WTC11 (cell line): ENCODE measurements at regions not wholly inside any gene's neighbourhood (a gene's known extent, or its start where the extent isn't known, plus 50 kb on each side); places are given as distances from the start of the nearest gene placed in this dataset.
A peak's percentile ranks its signal among the peaks of the same experiment; 100 is the strongest.

Source experiments
- ATAC-seq: fragments of 200-7000 bp; cut with Tn5 transposase; 2 replicates; pipeline ENCODE4 v1.10.0; 2021; ENCODE audit warnings: mild to moderate bottlenecking, moderate library complexity
- CTCF ChIA-PET: fragments of 300-600 bp; sonication (Branson Sonifier 250); formaldehyde crosslinking; loops from one replicate; lab custom pipeline; 2021; ENCODE audit warnings: antibody characterized with exemption; lab: Charles Lee
- POLR2A ChIA-PET: fragments of 350-600 bp; sonication (Branson Sonifier 250); formaldehyde crosslinking; loops from one replicate; lab custom pipeline; 2021; ENCODE audit warnings: antibody characterized with exemption; lab: Charles Lee
- DNase-seq: peaks from one replicate; pipeline ENCODE4 v3.0.0; 2021; ENCODE audit warnings: low spot score
- H3K27ac Mint-ChIP-seq: 2 replicates; pipeline ENCODE4 v1.8.0; 2021; ENCODE audit warnings: mixed read lengths
- H3K27me3 Mint-ChIP-seq: 2 replicates; pipeline ENCODE4 v1.8.0; 2021; ENCODE audit warnings: low read depth, mild to moderate bottlenecking, moderate library complexity, mixed read lengths
- H3K36me3 Mint-ChIP-seq: 2 replicates; pipeline ENCODE4 v1.8.0; 2021; ENCODE audit warnings: mixed read lengths
- H3K4me1 Mint-ChIP-seq: 2 replicates; pipeline ENCODE4 v1.8.0; 2022; ENCODE audit warnings: mixed read lengths
- H3K4me3 Mint-ChIP-seq: 2 replicates; pipeline ENCODE4 v1.8.0; 2021; ENCODE audit warnings: mild to moderate bottlenecking, moderate library complexity, mixed read lengths
- H3K9me3 Mint-ChIP-seq: 2 replicates; pipeline ENCODE4 v1.8.0; 2021; ENCODE audit warnings: mixed read lengths
- ATF1 ChIP-seq: sonication (generic); formaldehyde crosslinking; IDR thresholded peaks from 2 replicates; pipeline ENCODE4 v1.8.1; 2023; ENCODE audit warnings: mild to moderate bottlenecking, moderate library complexity, missing genetic modification reagents
- ESRRA ChIP-seq: sonication (generic); formaldehyde crosslinking; IDR thresholded peaks from 2 replicates; pipeline ENCODE4 v1.8.1; 2022; ENCODE audit warnings: mild to moderate bottlenecking, missing genetic modification reagents, borderline replicate concordance
- FOXJ3 ChIP-seq: sonication (generic); formaldehyde crosslinking; IDR thresholded peaks from 2 replicates; pipeline ENCODE4 v1.9.0; 2021; ENCODE audit warnings: missing genetic modification reagents, mild to moderate bottlenecking, borderline replicate concordance
- PRRX2 ChIP-seq: fragments of 250-450 bp; sonication (Bioruptor Pico); IDR thresholded peaks from 2 replicates; pipeline ENCODE4 v1.8.0; 2021; ENCODE audit warnings: mild to moderate bottlenecking
- RORB ChIP-seq: fragments of 250-450 bp; sonication (Bioruptor Pico); IDR thresholded peaks from 2 replicates; pipeline ENCODE4 v1.9.0; 2021; ENCODE audit warnings: mild to moderate bottlenecking
- TEAD4 ChIP-seq: sonication (generic); formaldehyde crosslinking; IDR thresholded peaks from 2 replicates; pipeline ENCODE4 v1.8.0; 2022; ENCODE audit warnings: mild to moderate bottlenecking, missing genetic modification reagents
- TF ChIP-seq, protein P1 (sequence below): sonication (generic); formaldehyde crosslinking; IDR thresholded peaks from 2 replicates; pipeline ENCODE4 v1.8.1; 2022; ENCODE audit warnings: low read depth, missing genetic modification reagents, borderline replicate concordance
- TF ChIP-seq, protein P2 (sequence below): sonication (generic); formaldehyde crosslinking; IDR thresholded peaks from 2 replicates; pipeline ENCODE4 v1.8.1; 2023; ENCODE audit warnings: mild to moderate bottlenecking, missing genetic modification reagents
- TF ChIP-seq, protein P3 (sequence below): sonication (generic); formaldehyde crosslinking; IDR thresholded peaks from 2 replicates; pipeline ENCODE4 v1.8.1; 2022; ENCODE audit warnings: missing genetic modification reagents, borderline replicate concordance
- TF ChIP-seq, protein P4 (sequence below): fragments of 250-450 bp; sonication (Bioruptor Pico); IDR thresholded peaks from 2 replicates; pipeline ENCODE4 v1.9.0; 2021; ENCODE audit warnings: mild to moderate bottlenecking
- TF ChIP-seq, protein P5 (sequence below): sonication (generic); formaldehyde crosslinking; IDR thresholded peaks from 2 replicates; pipeline ENCODE4 v1.8.0; 2022; ENCODE audit warnings: mild to moderate bottlenecking, missing genetic modification reagents
- TF ChIP-seq, protein P6 (sequence below): fragments of 250-450 bp; sonication (Bioruptor Pico); IDR thresholded peaks from 2 replicates; pipeline ENCODE4 v1.9.0; 2021; ENCODE audit warnings: mild to moderate bottlenecking
- TF ChIP-seq, protein P7 (sequence below): sonication (generic); formaldehyde crosslinking; IDR thresholded peaks from 2 replicates; pipeline ENCODE4 v1.8.1; 2023; ENCODE audit warnings: mild to moderate bottlenecking, missing genetic modification reagents, moderate library complexity
- TF ChIP-seq, protein P8 (sequence below): fragments of 250-450 bp; sonication (Bioruptor Pico); IDR thresholded peaks from 2 replicates; pipeline ENCODE4 v1.8.0; 2021; ENCODE audit warnings: mild to moderate bottlenecking

DNA sequence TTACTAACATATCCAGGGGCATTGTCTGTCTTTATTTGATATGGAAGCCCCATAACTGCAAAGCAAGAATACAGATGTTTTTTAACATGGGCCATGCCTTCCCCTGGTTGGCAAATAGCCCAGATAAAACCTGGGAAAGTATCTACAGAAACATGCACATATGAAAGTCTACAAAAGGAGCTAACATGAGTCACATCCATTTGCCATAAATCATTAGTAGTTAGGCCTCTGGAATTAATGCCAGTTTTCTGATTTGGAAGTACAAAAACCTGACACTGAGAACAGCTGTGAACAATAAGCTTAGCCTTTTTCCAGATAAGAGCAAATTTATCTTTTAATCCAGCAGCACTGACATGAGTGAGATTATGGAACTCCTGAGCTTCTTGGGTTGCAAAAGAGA lies 418.0 kb upstream of the IMPG1 start:
- TF ChIP-seq, protein P1, sequence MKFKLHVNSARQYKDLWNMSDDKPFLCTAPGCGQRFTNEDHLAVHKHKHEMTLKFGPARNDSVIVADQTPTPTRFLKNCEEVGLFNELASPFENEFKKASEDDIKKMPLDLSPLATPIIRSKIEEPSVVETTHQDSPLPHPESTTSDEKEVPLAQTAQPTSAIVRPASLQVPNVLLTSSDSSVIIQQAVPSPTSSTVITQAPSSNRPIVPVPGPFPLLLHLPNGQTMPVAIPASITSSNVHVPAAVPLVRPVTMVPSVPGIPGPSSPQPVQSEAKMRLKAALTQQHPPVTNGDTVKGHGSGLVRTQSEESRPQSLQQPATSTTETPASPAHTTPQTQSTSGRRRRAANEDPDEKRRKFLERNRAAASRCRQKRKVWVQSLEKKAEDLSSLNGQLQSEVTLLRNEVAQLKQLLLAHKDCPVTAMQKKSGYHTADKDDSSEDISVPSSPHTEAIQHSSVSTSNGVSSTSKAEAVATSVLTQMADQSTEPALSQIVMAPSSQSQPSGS = no peak
- TF ChIP-seq FOXJ3 (no peak), TEAD4 (CRISPR knock-in tag) (no peak), ESRRA (CRISPR knock-in tag) (no peak), PRRX2 (CRISPR knock-in tag) (no peak), ATF1 (CRISPR knock-in tag) (no peak)
- TF ChIP-seq, protein P2, sequence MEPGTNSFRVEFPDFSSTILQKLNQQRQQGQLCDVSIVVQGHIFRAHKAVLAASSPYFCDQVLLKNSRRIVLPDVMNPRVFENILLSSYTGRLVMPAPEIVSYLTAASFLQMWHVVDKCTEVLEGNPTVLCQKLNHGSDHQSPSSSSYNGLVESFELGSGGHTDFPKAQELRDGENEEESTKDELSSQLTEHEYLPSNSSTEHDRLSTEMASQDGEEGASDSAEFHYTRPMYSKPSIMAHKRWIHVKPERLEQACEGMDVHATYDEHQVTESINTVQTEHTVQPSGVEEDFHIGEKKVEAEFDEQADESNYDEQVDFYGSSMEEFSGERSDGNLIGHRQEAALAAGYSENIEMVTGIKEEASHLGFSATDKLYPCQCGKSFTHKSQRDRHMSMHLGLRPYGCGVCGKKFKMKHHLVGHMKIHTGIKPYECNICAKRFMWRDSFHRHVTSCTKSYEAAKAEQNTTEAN = no peak
- TF ChIP-seq, protein P3, sequence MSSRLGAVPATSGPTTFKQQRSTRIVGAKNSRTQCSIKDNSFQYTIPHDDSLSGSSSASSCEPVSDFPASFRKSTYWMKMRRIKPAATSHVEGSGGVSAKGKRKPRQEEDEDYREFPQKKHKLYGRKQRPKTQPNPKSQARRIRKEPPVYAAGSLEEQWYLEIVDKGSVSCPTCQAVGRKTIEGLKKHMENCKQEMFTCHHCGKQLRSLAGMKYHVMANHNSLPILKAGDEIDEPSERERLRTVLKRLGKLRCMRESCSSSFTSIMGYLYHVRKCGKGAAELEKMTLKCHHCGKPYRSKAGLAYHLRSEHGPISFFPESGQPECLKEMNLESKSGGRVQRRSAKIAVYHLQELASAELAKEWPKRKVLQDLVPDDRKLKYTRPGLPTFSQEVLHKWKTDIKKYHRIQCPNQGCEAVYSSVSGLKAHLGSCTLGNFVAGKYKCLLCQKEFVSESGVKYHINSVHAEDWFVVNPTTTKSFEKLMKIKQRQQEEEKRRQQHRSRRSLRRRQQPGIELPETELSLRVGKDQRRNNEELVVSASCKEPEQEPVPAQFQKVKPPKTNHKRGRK (CRISPR knock-in tag) = no peak
- TF ChIP-seq, protein P4, sequence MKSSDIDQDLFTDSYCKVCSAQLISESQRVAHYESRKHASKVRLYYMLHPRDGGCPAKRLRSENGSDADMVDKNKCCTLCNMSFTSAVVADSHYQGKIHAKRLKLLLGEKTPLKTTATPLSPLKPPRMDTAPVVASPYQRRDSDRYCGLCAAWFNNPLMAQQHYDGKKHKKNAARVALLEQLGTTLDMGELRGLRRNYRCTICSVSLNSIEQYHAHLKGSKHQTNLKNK = no peak
- TF ChIP-seq, protein P5, sequence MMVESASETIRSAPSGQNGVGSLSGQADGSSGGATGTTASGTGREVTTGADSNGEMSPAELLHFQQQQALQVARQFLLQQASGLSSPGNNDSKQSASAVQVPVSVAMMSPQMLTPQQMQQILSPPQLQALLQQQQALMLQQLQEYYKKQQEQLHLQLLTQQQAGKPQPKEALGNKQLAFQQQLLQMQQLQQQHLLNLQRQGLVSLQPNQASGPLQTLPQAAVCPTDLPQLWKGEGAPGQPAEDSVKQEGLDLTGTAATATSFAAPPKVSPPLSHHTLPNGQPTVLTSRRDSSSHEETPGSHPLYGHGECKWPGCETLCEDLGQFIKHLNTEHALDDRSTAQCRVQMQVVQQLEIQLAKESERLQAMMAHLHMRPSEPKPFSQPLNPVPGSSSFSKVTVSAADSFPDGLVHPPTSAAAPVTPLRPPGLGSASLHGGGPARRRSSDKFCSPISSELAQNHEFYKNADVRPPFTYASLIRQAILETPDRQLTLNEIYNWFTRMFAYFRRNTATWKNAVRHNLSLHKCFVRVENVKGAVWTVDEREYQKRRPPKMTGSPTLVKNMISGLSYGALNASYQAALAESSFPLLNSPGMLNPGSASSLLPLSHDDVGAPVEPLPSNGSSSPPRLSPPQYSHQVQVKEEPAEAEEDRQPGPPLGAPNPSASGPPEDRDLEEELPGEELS (CRISPR knock-in tag) = no peak
- TF ChIP-seq, protein P6, sequence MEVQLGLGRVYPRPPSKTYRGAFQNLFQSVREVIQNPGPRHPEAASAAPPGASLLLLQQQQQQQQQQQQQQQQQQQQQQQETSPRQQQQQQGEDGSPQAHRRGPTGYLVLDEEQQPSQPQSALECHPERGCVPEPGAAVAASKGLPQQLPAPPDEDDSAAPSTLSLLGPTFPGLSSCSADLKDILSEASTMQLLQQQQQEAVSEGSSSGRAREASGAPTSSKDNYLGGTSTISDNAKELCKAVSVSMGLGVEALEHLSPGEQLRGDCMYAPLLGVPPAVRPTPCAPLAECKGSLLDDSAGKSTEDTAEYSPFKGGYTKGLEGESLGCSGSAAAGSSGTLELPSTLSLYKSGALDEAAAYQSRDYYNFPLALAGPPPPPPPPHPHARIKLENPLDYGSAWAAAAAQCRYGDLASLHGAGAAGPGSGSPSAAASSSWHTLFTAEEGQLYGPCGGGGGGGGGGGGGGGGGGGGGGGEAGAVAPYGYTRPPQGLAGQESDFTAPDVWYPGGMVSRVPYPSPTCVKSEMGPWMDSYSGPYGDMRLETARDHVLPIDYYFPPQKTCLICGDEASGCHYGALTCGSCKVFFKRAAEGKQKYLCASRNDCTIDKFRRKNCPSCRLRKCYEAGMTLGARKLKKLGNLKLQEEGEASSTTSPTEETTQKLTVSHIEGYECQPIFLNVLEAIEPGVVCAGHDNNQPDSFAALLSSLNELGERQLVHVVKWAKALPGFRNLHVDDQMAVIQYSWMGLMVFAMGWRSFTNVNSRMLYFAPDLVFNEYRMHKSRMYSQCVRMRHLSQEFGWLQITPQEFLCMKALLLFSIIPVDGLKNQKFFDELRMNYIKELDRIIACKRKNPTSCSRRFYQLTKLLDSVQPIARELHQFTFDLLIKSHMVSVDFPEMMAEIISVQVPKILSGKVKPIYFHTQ (CRISPR knock-in tag) = no peak
- TF ChIP-seq, protein P7, sequence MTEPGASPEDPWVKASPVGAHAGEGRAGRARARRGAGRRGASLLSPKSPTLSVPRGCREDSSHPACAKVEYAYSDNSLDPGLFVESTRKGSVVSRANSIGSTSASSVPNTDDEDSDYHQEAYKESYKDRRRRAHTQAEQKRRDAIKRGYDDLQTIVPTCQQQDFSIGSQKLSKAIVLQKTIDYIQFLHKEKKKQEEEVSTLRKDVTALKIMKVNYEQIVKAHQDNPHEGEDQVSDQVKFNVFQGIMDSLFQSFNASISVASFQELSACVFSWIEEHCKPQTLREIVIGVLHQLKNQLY = no peak
- POLR2A ChIA-PET = no interaction called here
- Mint-ChIP-seq H3K27ac (no peak overlapping the region), H3K9me3 (peaks cover 62% of the 10 kb centered on the region), H3K4me1 (no peaks in the 10 kb centered on the region), H3K36me3 (peaks cover 36% of the 10 kb centered on the region), H3K27me3 (peaks cover 3% of the 10 kb centered on the region; the same call in 1 of the 2 replicates), H3K4me3 (no peak overlapping the region)
- CTCF ChIA-PET = no interaction called here
- ATAC-seq (no peak), DNase-seq (no peak)

DNA sequence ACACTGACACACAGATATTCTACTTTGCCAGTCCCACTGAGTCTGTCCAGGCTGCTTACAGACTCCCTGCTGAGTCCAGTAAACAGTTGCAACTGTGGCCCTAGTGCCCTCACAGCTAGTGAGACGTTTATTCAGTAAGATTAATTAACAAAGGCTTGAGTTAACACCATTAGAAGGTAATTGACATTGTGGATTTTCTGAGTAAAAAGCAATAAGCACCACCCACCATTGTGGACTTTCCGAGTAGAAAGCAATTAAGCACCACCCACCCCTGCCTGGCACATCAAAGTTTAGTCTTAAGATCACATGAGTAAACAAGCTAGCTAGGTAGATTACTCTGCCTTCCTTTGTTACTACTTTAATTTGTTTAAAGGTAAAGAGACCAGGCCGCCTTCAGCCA lies 408.6 kb upstream of the IMPG1 start:
- H3K27me3 Mint-ChIP-seq = peaks cover 55% of the 10 kb centered on the region
- DNase-seq (no peak), ATAC-seq (peak; percentile 65)
- H3K9me3 Mint-ChIP-seq = peaks cover 19% of the 10 kb centered on the region
- peaks cover 9% of the 10 kb centered on the region for H3K4me1 Mint-ChIP-seq
- no peak overlapping the region for H3K27ac Mint-ChIP-seq
- 0 out of 2 replicates have a peak, but pooled peaks have one; percentile 28 for TF ChIP-seq RORB (CRISPR knock-in tag)
- TF ChIP-seq, protein P8, sequence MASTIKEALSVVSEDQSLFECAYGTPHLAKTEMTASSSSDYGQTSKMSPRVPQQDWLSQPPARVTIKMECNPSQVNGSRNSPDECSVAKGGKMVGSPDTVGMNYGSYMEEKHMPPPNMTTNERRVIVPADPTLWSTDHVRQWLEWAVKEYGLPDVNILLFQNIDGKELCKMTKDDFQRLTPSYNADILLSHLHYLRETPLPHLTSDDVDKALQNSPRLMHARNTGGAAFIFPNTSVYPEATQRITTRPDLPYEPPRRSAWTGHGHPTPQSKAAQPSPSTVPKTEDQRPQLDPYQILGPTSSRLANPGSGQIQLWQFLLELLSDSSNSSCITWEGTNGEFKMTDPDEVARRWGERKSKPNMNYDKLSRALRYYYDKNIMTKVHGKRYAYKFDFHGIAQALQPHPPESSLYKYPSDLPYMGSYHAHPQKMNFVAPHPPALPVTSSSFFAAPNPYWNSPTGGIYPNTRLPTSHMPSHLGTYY (CRISPR knock-in tag) = no peak
- POLR2A ChIA-PET = no interaction called here
- no peak overlapping the region for H3K4me3 Mint-ChIP-seq
- CTCF ChIA-PET = no interaction called here
- H3K36me3 Mint-ChIP-seq = peaks cover 3% of the 10 kb centered on the region; the same call in 1 of the 2 replicates
